ENCODE measurements at regions not wholly inside any gene's neighbourhood (a gene's known extent, or its start where the extent isn't known, plus 50 kb on each side); places are given as distances from the start of the nearest gene placed in this dataset.
"Not testable (repeated sequence)": the region's sequence is repeated elsewhere in the genome, so short reads cannot be mapped to it uniquely, and the experiment has no call there.

DNA sequence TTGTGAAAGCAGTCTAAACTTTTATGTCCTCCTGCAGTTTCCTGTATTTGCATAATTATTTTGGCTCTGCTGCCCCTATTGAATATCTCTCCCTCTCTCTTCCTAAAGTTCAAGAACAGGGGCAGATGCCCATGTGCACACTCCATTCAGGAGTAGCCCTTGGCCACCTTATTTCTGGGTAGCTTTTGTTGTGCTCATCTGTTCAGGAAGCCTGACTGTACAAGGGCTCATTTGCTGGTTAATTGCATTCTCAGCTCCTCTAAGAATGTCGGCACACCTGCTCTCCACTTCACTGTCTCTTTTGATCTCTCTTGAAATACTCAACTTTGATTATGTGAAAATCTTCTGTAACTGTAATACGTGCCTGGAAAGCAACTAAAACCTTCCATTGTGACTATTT lies 1378.8 kb upstream of the CDH8 start:
- no peak overlapping the region for H2AFZ ChIP-seq (ENCODE audit: low read length)
- no peaks in the 10 kb centered on the region for H3K27me3 ChIP-seq (ENCODE audit: insufficient read depth, low read length)
- TF ChIP-seq, protein P1, sequence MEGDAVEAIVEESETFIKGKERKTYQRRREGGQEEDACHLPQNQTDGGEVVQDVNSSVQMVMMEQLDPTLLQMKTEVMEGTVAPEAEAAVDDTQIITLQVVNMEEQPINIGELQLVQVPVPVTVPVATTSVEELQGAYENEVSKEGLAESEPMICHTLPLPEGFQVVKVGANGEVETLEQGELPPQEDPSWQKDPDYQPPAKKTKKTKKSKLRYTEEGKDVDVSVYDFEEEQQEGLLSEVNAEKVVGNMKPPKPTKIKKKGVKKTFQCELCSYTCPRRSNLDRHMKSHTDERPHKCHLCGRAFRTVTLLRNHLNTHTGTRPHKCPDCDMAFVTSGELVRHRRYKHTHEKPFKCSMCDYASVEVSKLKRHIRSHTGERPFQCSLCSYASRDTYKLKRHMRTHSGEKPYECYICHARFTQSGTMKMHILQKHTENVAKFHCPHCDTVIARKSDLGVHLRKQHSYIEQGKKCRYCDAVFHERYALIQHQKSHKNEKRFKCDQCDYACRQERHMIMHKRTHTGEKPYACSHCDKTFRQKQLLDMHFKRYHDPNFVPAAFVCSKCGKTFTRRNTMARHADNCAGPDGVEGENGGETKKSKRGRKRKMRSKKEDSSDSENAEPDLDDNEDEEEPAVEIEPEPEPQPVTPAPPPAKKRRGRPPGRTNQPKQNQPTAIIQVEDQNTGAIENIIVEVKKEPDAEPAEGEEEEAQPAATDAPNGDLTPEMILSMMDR (IDR thresholded peaks at IDR 0.05; ENCODE audit: extremely low read depth, low read depth, low read length): no peak
- no peaks in the 10 kb centered on the region for H3K4me1 ChIP-seq (ENCODE audit: insufficient read depth, low read length)
- no peak overlapping the region for H3K4me3 ChIP-seq (ENCODE audit: insufficient read depth, low read length)
- H3K79me2 ChIP-seq (ENCODE audit: insufficient read depth, low read length): no peaks in the 10 kb centered on the region
- no peak overlapping the region for H3K27ac ChIP-seq (ENCODE audit: low read depth, low read length)
- no peaks in the 10 kb centered on the region for H3K36me3 ChIP-seq (ENCODE audit: insufficient read depth, low read length)
- no peaks in the 10 kb centered on the region for H4K20me1 ChIP-seq (ENCODE audit: insufficient read depth, low read length)
- DNase-seq (ENCODE audit: insufficient read length, low spot score, missing footprints): no peak
- H3K9me3 ChIP-seq (ENCODE audit: low read depth, low read length): no peaks in the 10 kb centered on the region
- H3K4me2 ChIP-seq (ENCODE audit: insufficient read depth, low read length): no peak overlapping the region

DNA sequence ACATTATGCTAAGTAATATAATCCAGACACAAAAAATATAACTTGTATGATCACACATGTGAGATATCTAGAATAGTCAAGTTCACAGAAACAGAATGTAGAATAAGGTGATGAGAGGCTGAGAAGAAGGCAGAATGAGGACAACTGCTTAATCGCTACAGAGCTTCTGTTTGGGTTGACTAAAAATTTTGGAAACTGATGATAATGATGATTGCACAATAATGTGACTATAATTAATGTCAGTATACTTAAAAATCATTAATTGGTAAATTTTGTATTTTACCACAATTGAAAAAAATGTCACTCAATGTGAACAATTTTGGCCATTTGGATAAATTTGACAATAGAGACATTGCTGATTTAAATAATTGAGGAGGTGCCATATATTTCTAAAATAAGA lies 1374.4 kb upstream of the CDH8 start:
- H3K9me3 ChIP-seq (ENCODE audit: low read depth, low read length): no peaks in the 10 kb centered on the region
- no peak overlapping the region for H3K4me2 ChIP-seq (ENCODE audit: insufficient read depth, low read length)
- no peaks in the 10 kb centered on the region for H3K4me1 ChIP-seq (ENCODE audit: insufficient read depth, low read length)
- no peaks in the 10 kb centered on the region for H3K27me3 ChIP-seq (ENCODE audit: insufficient read depth, low read length)
- H3K27ac ChIP-seq (ENCODE audit: low read depth, low read length): no peak overlapping the region
- no peak for DNase-seq (ENCODE audit: insufficient read length, low spot score, missing footprints)
- H3K36me3 ChIP-seq (ENCODE audit: insufficient read depth, low read length): no peaks in the 10 kb centered on the region
- H2AFZ ChIP-seq (ENCODE audit: low read length): no peak overlapping the region
- H3K79me2 ChIP-seq (ENCODE audit: insufficient read depth, low read length): no peaks in the 10 kb centered on the region
- TF ChIP-seq, protein P1 (IDR thresholded peaks at IDR 0.05; ENCODE audit: extremely low read depth, low read depth, low read length): no peak
- no peaks in the 10 kb centered on the region for H4K20me1 ChIP-seq (ENCODE audit: insufficient read depth, low read length)
- no peak overlapping the region for H3K4me3 ChIP-seq (ENCODE audit: insufficient read depth, low read length)

DNA sequence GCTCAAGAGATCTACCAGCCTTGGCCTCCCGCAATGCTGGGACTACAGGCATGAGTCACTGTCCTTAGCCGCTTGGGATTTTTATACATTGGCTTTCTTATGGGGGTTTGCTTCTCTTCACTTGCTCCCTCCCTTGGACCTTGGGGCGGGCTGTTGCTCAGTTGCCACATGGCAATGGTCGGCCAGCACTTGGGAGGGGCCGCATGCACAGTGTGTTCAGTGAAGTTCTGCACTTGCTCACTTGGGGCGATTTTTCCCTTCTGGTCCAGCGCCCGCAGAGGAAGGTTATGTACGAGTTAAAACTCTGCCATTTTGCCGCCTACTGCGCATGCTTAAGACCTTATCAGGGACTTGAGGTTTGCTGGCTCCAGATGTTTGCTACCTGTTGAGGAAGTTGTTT lies 1367.6 kb upstream of the CDH8 start:
- H3K27ac ChIP-seq (ENCODE audit: low read depth, low read length): no peak overlapping the region
- no peaks in the 10 kb centered on the region for H3K36me3 ChIP-seq (ENCODE audit: insufficient read depth, low read length)
- no peak overlapping the region for H3K4me2 ChIP-seq (ENCODE audit: insufficient read depth, low read length)
- DNase-seq (ENCODE audit: insufficient read length, low spot score, missing footprints): no peak
- no peak overlapping the region for H2AFZ ChIP-seq (ENCODE audit: low read length)
- H3K79me2 ChIP-seq (ENCODE audit: insufficient read depth, low read length): no peaks in the 10 kb centered on the region
- H3K4me1 ChIP-seq (ENCODE audit: insufficient read depth, low read length): no peaks in the 10 kb centered on the region
- no peaks in the 10 kb centered on the region for H3K27me3 ChIP-seq (ENCODE audit: insufficient read depth, low read length)
- H4K20me1 ChIP-seq (ENCODE audit: insufficient read depth, low read length): no peaks in the 10 kb centered on the region
- TF ChIP-seq, protein P1 (IDR thresholded peaks at IDR 0.05; ENCODE audit: extremely low read depth, low read depth, low read length): no peak
- no peak overlapping the region for H3K4me3 ChIP-seq (ENCODE audit: insufficient read depth, low read length)
- no peaks in the 10 kb centered on the region for H3K9me3 ChIP-seq (ENCODE audit: low read depth, low read length)

DNA sequence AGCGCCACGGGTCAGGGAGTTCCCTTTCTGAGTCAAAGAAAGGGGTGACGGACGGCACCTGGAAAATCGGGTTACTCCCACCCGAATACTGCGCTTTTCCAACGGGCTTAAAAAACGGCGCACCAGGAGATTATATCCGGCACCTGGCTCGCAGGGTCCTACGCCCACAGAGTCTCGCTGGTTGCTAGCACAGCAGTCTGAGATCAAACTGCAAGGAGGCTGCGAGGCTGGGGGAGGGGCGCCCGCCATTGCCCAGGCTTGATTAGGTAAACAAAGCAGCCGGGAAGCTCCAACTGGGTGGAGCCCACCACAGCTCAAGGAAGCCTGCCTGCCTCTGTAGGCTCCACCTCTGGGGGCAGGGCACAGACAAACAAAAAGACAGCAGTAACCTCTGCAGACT lies 1352.0 kb upstream of the CDH8 start:
- not testable (repeated sequence) for H3K4me3 ChIP-seq (ENCODE audit: insufficient read depth, low read length); H3K4me2 ChIP-seq (ENCODE audit: insufficient read depth, low read length); H3K36me3 ChIP-seq (ENCODE audit: insufficient read depth, low read length); H3K9me3 ChIP-seq (ENCODE audit: low read depth, low read length); H3K4me1 ChIP-seq (ENCODE audit: insufficient read depth, low read length); H4K20me1 ChIP-seq (ENCODE audit: insufficient read depth, low read length); H3K27ac ChIP-seq (ENCODE audit: low read depth, low read length); H2AFZ ChIP-seq (ENCODE audit: low read length); DNase-seq (ENCODE audit: insufficient read length, low spot score, missing footprints); H3K27me3 ChIP-seq (ENCODE audit: insufficient read depth, low read length); H3K79me2 ChIP-seq (ENCODE audit: insufficient read depth, low read length)

All from osteoblast (primary cell).